ENCODE measurements at regions not wholly inside any gene's neighbourhood (a gene's known extent, or its start where the extent isn't known, plus 50 kb on each side); places are given as distances from the start of the nearest gene placed in this dataset.

DNA sequence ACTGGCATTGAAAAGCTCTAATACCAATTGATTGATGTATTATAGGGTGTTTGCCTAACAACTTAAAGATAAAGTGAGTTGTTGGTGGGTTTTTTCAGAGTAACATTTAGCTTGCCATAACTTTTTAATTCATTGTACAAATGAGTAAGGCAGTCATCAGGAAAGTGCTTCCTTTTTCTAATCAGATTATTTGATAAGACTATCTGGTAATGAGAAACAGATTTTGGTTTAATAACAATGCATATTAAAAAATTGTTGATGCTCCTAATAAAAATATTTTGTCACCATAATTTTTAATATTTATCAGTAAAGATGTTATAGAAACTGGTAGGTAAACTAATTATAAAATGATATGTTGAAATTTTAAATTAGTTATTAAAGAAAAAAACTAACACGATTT, 51.3 kb downstream of the BLTP1 start:
- DNase-seq (ENCODE audit: low spot score), result no peak

DNA sequence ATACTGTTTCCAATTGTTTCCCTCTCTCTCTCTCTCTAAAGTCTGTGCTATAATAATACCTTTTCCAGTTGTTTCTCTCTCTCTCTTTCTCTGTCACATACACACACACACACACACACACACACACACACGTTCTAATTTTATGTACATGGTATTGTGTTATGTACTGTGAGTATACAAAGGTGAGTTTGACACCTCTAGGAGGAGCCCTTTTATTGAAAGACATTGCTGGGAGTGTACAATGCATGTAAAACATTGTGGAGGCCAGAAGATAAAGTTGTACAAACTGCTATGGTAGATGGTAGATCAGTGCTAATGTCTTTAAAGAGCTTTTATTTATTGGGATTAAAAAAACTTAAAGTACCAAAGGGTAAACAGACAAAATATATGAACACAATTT, 53.6 kb downstream of the BLTP1 start:
- DNase-seq (ENCODE audit: low spot score), result no peak

DNA sequence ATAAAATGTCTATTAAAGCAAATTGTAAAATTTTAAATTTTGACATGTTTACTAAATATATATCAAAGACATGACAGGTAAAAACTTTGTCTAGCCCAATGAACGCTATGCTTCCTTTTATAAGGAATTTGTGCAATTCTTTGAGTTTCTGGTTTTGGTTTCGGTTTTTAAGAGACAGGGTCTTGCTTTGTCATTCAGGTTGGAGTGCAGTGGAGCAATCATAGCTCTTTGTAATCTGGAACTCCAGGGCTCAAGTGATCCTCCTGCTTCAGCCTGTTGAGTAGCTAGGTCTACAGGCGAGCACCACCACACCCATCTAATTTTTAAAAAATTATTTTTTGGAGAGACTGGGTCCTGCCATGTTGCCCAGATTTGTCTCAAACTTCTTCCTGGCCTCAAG, 60.7 kb downstream of the BLTP1 start:
- no peak for DNase-seq (ENCODE audit: low spot score)

DNA sequence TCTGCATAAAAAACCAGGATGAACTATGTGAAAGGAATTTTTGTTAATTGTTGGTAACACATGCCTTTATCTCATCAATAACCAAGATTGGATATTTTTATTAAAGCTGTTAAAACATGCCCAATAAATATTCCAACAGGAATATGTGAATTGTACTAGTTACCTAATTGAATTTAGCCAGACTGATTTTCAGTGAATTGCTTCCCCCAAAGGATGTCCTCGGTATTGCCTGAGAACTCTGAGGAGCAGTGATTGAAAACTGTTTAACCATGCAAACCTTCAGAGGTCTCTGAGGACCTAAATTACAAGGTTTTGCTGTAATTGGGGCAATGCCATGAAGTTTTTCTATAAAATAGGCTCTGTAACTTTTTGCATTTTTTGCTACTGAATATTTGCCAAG, 66.6 kb downstream of the BLTP1 start:
- DNase-seq (ENCODE audit: low spot score), result peak; percentile 7

DNA sequence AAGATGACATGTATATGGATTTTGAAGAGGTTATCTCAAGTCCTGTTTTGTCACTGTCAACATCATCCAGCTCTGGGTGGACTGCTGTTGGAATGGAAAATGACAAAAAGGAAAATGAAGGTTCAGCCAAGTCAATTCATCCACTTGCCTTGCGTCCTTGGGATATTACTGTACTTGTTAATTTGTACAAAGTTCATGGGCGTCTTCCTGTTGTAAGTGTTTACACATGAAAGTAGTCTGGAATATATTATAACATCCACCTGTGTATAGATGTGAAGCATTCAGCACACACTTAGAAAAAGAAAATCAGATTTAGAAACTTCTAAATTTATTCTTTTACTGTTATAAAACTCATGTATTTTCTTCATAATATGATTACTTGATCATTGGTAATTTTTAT, 67.2 kb downstream of the BLTP1 start:
- DNase-seq (ENCODE audit: low spot score), result no peak

DNA sequence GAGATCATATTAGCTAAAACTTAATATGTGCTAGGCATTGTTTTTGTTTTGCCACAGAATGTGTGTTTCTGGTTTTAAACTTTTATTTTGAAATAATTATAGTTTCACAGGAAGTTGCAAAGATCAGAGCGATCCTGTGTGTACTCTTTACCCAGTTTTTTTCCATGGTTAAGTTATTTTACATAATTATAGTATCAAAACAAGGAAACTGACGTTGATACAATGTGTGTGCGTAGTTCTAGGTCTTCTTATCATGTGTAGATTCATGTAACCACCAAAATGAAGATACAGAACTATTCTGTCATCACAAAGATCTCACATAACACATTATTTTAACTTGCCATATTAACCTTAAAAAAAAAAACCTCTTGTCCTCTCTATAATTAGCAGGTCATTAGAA, 69.2 kb downstream of the BLTP1 start:
- no peak for DNase-seq (ENCODE audit: low spot score)

DNA sequence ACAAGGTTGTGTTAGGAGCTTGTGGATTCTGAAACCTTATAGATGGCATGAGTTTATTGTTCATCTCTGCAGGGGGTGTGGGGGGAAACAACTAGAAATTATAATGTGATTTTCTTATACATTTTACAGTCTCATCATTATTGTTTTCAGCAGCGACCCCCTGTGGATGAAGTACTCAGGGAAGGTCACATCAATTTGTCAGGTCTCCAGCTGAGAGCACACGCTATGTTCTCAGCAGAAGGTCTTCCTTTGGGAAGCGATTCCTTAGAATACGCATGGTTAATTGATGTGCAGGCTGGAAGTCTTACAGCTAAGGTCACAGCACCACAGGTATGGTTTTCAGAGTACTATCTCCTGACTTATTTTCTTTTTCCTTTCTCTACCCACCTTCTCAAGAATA, 72.2 kb downstream of the BLTP1 start:
- DNase-seq (ENCODE audit: low spot score), result peak; percentile 16

DNA sequence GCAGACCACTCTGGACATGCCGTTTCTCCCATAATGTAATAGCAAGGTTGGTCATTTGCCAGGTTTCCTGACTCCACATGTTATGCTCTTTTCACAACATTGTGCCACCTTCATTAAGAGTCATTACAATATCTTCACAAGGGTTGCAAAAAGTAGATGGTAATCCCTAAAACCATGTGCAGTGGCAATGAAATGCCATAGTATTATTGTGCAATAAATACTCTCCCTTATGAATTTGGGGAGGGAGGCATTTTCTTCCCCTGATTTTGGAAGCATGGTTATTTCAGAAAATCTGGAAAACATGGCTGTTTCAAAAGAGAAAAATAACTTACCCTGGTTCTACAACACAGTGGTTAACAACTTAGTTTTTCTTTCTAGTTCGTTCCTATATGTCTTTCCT, 75.1 kb downstream of the BLTP1 start:
- no peak for DNase-seq (ENCODE audit: low spot score)

DNA sequence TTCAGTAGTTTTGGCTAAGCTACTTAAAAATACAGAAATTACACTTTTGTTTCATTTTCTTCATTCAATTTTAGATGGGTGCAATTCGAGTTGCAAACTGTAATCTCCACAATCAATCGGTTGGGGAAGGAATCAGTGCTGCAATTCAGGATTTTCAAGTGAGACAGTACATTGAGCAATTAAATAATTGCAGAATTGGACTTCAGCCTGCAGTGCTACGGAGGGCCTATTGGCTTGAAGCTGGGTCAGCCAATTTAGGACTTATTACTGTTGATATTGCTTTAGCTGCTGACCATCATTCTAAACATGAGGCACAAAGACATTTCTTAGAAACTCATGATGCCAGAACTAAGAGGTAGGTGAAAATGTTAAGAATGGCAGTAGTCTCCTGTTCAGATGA, 77.7 kb downstream of the BLTP1 start:
- DNase-seq (ENCODE audit: low spot score), result no peak

DNA sequence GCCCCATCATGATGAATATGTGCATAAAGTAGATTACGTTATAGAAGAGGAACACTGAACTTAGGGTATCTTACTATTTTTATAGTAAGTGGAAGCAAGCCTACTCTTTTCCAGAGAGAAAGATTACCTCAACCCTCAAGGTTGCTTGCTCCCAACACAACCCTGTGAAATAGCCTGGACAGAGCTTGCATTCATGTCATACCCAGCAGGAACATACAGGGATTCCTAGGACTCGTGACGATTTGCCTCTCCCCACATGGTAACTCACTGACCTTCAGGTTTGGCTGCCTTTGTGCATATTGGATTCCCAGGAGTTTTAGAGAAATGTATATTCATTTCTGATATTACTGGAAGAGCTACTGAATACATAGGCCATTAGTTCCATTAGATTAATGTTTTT, 80.5 kb downstream of the BLTP1 start:
- no peak for DNase-seq (ENCODE audit: low spot score)

DNA sequence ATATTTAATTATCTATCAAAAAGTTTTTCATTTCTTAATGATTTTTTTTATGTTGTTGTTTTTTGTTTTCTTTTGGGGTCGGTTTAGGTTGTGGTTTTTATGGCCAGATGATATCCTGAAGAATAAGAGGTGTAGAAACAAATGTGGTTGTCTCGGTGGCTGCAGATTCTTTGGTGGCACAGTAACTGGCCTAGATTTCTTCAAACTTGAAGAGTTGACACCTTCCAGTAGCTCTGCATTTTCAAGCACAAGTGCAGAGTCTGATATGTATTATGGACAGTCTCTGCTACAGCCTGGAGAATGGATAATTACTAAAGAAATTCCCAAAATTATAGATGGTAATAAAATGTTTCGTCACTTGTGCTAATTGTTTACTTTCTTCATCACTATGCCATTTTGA, 82.6 kb downstream of the BLTP1 start:
- DNase-seq (ENCODE audit: low spot score), result no peak

DNA sequence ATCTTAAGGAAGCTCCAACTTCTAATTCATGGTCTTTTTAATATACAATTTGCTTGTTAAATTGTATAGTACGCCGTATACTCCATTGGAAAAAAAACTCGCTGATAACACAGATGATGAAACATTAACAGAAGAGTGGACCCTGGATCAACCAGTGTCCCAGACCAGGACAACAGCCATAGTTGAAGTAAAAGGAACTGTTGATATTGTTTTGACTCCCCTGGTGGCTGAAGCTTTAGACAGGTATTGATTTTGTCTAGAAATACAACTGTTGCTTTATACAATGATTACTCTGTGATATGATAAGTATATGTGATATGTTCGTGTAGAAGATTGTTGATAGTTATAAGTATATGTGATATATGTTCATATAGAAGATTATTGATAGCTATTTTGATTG, 91.7 kb downstream of the BLTP1 start:
- DNase-seq (ENCODE audit: low spot score), result no peak

DNA sequence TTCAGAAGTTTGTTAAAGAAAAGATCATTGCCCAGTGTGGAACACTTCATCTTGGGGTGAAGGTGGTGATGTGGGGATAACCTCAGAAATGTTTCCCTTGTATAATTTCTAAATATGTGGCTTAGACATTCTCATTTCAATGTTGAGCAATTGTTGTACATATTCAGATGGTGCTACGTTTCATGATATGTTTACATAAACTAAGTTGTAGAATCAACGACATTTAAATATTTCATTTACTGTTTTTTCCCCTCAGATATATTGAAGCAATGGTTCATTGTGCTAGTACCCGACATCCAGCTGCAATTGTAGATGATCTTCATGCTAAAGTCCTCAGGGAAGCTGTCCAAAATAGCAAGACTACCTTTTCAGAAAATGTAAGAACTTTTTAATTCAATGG, 92.6 kb downstream of the BLTP1 start:
- DNase-seq (ENCODE audit: low spot score), result no peak

DNA sequence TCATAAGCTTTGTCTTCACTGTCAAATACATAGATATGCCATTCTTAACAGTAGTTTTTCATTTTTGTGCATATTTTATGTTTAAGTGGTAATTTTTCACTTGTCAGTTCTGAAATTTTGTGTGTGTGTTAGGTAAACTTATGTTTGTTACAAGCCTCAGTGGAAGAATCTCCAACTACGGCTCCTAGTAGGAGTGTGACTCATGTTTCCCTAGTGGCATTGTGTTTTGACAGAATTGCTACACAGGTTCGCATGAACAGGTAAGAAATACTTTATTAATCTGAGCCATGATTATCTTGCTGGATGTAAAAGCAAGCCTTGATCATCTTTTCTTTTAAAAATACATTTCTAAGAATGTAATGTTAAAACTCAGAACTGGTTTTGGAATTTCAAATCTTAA, 94.4 kb downstream of the BLTP1 start:
- no peak for DNase-seq (ENCODE audit: low spot score)

DNA sequence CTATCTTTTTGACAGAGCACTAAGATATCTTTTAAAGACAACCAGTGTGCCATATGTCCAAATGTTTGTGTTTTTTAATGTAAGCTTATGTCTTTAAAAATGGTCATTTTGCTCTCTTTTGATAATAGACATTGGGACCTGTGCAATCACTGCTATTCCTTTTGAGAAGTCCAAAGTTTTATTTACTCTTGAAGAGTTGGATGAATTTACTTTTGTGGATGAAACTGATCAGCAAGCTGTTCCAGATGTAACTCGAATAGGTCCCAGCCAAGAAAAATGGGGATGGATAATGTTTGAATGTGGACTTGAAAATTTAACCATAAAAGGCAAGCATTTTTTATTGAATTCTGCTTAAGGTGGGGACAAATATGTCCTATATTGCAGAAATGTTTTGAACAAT, 97.2 kb downstream of the BLTP1 start:
- no peak for DNase-seq (ENCODE audit: low spot score)

DNA sequence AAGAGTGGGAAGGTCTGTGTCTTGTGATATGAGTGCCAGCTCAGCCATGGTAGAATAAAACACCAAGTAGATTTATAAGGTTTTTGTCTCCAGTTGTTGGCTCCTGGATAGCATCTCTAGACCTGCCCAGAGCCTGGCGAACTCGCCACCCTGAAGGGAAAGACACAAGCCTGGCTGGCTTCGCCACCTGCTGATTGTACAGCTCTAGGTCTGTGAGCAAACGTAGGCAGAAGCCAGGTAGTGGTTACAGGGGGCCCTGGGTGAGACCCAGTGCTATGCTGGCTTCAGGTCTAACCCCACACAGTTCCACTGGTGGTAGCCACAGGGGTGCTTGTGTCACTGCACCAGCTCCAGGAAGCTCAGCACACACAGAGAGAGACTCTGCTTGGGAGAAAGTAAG, 100.5 kb downstream of the BLTP1 start:
- no peak for DNase-seq (ENCODE audit: low spot score)

DNA sequence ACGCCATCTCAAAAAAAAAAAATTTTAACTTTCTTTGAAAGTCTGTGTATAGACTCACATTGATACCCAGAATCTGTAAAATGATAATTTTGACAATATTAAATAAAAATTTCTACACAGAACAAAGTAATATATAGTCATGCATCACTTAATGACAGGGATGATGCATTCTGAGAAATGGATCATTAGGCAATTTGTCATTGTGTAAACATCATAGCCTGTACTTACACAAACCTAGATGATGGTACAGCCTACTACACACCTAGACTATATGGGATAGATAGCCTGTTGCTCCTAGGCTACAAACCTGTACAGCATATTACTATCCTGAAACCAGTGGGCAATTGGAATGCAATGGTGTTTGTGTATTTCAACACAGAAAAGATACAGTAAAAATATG, 107.7 kb downstream of the BLTP1 start:
- no peak for DNase-seq (ENCODE audit: low spot score)

DNA sequence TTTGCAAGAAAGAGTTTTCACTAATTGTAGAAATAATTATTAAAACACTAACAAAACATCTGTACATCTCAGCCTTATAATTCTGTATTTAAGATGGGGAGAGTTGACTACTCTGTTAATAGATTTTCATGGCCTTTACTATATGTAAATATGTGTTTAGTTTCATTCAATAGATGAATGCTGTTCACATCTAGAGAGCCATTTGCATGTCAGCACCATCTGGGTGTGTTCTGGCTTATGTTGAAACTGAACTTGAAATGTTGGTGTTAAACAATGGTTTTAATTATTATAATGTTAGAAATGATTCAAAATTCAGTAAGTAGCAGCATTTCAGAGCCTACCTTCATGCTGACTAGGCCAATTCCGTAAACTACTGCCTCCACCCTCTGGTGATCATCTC, 102.5 kb upstream of the ADAD1 start:
- DNase-seq (ENCODE audit: low spot score), result no peak

DNA sequence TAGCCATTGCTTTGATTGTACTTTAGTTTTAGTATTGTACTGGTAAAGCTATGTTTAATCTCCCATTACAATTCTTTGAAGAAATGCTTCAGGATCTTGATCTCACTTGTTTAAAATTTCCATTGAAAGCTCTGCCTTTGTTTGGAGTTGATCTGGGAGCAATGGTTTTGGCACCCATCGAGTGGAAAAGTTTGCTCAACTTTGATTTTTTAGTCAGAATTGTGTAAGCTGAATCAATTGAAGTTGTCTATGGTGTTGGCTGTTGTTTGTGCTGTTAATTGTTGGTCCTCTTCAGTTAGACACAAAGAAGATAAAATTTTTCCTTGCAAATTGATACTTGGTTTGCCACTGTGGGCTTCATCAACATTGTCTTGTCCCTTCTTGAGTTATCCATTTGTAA, 99.8 kb upstream of the ADAD1 start:
- no peak for DNase-seq (ENCODE audit: low spot score)

DNA sequence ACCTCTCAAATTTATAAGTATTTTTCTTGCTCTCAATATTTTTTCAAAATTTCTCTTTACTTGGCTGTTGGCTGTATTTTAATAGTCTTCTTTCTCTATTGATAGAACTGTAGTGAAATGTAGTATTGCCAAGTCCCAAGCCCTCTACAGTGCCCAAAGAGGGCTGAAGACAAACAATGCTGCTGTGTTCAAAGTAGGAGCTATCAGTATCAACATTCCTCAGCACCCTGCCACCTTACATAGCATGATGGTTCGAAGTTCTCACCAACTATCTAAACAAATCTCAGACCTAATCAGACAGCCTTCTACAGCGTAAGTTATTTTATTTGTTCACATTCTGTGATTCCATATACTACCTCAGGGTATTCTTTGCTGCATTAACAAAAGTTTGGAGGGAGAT, 99.1 kb upstream of the ADAD1 start:
- no peak for DNase-seq (ENCODE audit: low spot score)

DNA sequence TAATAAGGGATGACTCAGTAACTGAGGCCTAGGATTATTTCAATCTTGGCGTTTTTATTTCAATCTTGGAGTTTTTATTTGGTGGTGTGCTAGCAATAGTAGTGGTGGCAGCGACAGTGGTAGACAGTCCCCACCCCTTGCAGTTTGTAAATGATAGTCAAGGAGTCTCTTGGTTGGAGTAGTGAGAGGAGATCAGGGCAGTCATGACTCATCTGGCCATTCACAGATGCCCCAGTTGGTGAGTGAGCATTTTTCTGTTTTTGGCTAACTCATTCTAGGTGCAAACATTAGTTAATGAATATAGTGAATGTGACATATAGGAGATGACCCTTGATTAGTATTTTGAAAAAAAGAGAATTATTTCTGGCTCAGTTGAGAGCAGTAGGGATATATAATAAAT, 93.5 kb upstream of the ADAD1 start:
- peak; percentile 7 for DNase-seq (ENCODE audit: low spot score)

DNA sequence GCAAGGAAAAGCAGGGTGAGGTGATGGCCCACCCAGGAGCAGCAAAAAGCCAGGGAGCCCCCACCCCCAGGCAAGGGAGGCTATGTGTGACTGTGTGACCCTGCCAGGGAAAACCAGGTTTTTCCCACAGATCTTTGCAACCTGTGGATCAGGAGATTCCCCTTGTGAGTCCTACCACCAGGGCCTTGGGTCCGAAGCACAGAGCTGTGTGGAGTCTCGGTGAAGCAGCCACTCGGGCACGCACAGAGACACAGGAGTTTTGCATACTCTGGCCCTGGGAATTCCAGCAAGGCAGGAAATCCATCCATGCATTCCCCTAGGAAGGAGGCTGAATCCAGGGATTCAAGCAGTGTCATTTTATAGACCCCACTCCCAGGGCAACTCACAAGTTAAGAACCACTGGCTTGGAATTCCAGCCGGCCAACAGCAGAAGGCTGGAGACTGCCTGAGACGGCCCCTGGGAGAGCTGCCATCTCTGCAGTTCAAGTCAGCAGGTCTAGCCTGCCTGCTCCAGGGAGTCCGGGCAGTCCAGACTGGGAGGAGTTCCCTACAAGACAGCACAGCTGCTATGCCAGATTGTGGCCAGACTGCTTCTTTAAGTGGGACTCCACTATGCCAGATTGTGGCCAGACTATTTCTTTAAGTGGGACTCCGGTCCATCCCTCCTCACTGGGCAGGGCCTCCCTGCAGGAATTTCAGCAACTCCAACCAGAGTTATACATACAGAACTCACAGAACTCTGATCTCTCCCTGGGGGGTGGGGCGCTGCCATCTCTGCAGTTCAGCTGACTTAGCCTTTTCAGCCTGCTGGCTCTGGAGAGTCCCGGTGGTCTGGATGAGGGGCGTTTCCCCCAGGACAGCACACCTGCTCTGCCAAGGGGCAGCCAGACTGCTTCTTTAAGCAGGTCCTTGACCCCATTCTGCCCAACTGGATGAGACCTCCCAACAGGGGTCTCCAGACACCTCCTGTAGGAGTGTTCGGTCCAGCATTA, 85.1 kb upstream of the ADAD1 start:
- no peak for DNase-seq (ENCODE audit: low spot score)

DNA sequence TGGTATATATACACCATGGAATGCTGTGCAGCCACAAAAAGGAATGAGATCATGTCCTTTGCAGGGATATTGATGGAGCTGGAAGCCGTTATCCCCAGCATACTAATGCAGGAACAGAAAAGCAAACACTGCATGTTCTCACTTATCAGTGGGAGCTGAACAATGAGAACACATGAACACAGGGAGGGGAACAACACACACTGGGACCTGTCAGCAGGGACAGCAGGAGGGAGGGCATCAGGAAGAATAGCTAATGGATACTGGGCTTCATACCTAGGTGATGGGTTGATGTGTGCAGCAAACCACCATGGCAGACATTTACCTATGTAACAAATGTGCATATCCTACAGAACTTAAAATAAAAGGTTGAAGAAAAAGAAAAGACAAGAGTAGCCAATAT, 81.1 kb upstream of the ADAD1 start:
- no peak for DNase-seq (ENCODE audit: low spot score)

DNA sequence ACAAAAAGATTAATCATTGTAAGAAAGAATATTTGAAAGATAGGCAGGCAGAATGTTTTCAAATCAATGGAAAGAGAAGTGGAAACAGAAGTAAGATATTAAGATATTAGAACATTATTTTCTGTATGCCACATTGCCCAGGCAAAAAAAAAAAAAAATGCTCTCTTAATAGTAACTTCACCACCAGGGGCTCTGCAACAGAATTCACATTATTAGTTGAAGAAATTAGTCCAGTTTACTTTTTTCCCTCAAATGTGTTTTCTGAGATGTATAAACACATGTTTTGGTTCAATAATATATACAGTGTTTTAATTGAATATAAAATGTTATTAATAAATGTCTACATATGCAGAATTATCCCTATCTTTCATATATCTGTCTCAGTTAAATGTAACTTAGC, 78.0 kb upstream of the ADAD1 start:
- DNase-seq (ENCODE audit: low spot score), result no peak

Measured in H4 (cell line).